ENCODE measurements at regions not wholly inside any gene's neighbourhood (a gene's known extent, or its start where the extent isn't known, plus 50 kb on each side); places are given as distances from the start of the nearest gene placed in this dataset.
"Not testable (repeated sequence)": the region's sequence is repeated elsewhere in the genome, so short reads cannot be mapped to it uniquely, and the experiment has no call there.

GRCh38 chr11:67768001-67768730 is 93.7 kb upstream of the ALDH3B2 start:
- DNase-seq = not testable (repeated sequence)

- DNase-seq = not testable (repeated sequence)
These were observed 86.8 kb upstream of the ALDH3B2 start for GRCh38 chr11:67761211-67761610.

- not testable (repeated sequence) for DNase-seq
These were observed 84.9 kb upstream of the ALDH3B2 start for GRCh38 chr11:67759321-67759720.

- not testable (repeated sequence) for DNase-seq
These were observed 84.0 kb upstream of the ALDH3B2 start for GRCh38 chr11:67758467-67758866.

GRCh38 chr11:67758009-67758408 is 83.6 kb upstream of the ALDH3B2 start:
- not testable (repeated sequence) for DNase-seq

GRCh38 chr11:67753820-67754219 is 79.4 kb upstream of the ALDH3B2 start:
- DNase-seq = not testable (repeated sequence)

- DNase-seq = no peak
These were observed 70.8 kb upstream of the ALDH3B2 start for GRCh38 chr11:67745181-67745726.

GRCh38 chr11:67744231-67744630 is 69.8 kb upstream of the ALDH3B2 start:
- not testable (repeated sequence) for DNase-seq

GRCh38 chr11:67738231-67738630 is 63.8 kb upstream of the ALDH3B2 start:
- not testable (repeated sequence) for DNase-seq

- DNase-seq = not testable (repeated sequence)
These were observed 63.2 kb upstream of the ALDH3B2 start for GRCh38 chr11:67737562-67738080.

GRCh38 chr11:67732045-67732787 is 57.8 kb upstream of the ALDH3B2 start:
- DNase-seq = peak; percentile 7

- DNase-seq = no peak
These were observed 57.2 kb upstream of the ALDH3B2 start for GRCh38 chr11:67731583-67731982.

GRCh38 chr11:67728163-67728571 is 53.7 kb upstream of the ALDH3B2 start:
- DNase-seq = not testable (repeated sequence)

- DNase-seq = not testable (repeated sequence)
These were observed 52.9 kb upstream of the ALDH3B2 start for GRCh38 chr11:67727066-67728040.

Measured in hematopoietic multipotent progenitor cell treated with erythropoietin and hydrocortisone succinate and interleukin-3 and kit ligand, for 8 days (in vitro differentiated cells).